ENCODE measurements at regions not wholly inside any gene's neighbourhood (a gene's known extent, or its start where the extent isn't known, plus 50 kb on each side); places are given as distances from the start of the nearest gene placed in this dataset.

DNA sequence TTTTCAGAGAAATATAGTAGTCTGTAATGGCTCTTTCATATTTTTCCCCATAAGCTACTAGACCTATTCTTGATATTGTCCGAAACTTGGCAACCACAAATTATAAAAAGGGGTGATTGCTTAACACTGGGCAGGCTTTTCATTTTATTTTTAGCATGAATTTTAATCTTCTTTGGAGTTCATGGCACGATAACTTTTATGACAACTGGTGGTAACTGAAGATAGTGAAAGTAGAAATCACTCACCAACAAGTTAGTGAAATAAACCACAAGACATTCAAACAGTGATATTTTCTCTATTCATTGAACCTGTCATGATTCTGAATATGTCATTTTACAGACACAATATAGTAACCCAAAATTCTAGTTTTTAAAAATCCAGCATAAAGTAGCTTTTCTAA is 213.9 kb downstream of the PRDM9 start:
- Histone ChIP-seq H3K36me3 (no peaks in the 10 kb centered on the region), H3K9me3 (ENCODE audit: severe bottlenecking) (no peaks in the 10 kb centered on the region), H3K4me3 (ENCODE audit: low read depth, low read length) (no peak overlapping the region), H3K27me3 (ENCODE audit: insufficient read depth, low read depth, severe bottlenecking) (no peaks in the 10 kb centered on the region), H3K27ac (no peak overlapping the region)
- DNase-seq: no peak
- TF ChIP-seq, protein P1, sequence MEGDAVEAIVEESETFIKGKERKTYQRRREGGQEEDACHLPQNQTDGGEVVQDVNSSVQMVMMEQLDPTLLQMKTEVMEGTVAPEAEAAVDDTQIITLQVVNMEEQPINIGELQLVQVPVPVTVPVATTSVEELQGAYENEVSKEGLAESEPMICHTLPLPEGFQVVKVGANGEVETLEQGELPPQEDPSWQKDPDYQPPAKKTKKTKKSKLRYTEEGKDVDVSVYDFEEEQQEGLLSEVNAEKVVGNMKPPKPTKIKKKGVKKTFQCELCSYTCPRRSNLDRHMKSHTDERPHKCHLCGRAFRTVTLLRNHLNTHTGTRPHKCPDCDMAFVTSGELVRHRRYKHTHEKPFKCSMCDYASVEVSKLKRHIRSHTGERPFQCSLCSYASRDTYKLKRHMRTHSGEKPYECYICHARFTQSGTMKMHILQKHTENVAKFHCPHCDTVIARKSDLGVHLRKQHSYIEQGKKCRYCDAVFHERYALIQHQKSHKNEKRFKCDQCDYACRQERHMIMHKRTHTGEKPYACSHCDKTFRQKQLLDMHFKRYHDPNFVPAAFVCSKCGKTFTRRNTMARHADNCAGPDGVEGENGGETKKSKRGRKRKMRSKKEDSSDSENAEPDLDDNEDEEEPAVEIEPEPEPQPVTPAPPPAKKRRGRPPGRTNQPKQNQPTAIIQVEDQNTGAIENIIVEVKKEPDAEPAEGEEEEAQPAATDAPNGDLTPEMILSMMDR (IDR thresholded peaks at IDR 0.05; ENCODE audit: low read depth, low read length): no peak

DNA sequence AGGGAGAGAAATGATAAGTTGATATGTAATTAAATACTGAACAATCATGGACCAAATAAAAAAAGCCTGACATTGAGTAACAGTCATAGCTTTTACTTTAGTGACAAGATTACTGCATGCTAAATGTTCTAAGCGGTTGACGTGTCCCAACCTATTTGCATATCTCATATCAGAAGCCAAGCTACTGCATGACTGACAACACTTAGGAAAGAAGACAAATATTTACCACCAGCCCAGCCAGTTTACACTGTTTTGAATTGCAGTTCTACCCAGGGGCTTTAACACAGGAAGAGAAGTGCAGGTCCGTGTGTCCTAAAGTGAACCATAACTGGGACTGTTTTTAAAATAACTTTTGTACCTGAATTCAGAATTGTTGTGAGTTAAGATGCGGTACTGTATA is 219.9 kb downstream of the PRDM9 start:
- no peak overlapping the region for H3K4me3 ChIP-seq (ENCODE audit: low read depth, low read length)
- no peak overlapping the region for H3K27ac ChIP-seq
- no peak for DNase-seq
- TF ChIP-seq, protein P1 (IDR thresholded peaks at IDR 0.05; ENCODE audit: low read depth, low read length): no peak
- no peaks in the 10 kb centered on the region for H3K27me3 ChIP-seq (ENCODE audit: insufficient read depth, low read depth, severe bottlenecking)
- H3K9me3 ChIP-seq (ENCODE audit: severe bottlenecking): no peaks in the 10 kb centered on the region
- H3K36me3 ChIP-seq: no peaks in the 10 kb centered on the region

DNA sequence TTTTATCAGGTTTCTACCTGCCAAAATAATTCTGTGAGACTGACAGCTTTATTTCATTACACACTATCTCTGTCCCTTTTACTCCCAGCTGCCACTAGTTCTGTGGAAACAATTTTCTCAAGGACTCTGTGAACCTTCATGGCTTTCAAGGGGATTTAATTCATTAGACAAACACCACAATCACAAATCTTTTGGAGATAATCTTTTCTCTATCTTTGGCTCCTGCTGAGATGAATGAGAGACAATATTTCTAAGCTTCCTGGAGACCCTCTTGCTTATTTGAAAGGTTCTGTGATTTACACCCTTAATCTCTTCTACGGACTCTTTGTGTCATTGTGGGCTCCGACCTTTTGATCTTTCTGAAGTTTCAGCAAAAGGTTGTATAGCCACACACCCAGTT is 222.6 kb downstream of the PRDM9 start:
- Histone ChIP-seq H3K9me3 (ENCODE audit: severe bottlenecking) (no peaks in the 10 kb centered on the region), H3K27me3 (ENCODE audit: insufficient read depth, low read depth, severe bottlenecking) (no peaks in the 10 kb centered on the region), H3K36me3 (no peaks in the 10 kb centered on the region), H3K27ac (no peak overlapping the region; the same call in 1 of the 2 replicates), H3K4me3 (ENCODE audit: low read depth, low read length) (no peak overlapping the region)
- peak; percentile 29 for DNase-seq
- TF ChIP-seq, protein P1 (IDR thresholded peaks at IDR 0.05; ENCODE audit: low read depth, low read length): no peak

DNA sequence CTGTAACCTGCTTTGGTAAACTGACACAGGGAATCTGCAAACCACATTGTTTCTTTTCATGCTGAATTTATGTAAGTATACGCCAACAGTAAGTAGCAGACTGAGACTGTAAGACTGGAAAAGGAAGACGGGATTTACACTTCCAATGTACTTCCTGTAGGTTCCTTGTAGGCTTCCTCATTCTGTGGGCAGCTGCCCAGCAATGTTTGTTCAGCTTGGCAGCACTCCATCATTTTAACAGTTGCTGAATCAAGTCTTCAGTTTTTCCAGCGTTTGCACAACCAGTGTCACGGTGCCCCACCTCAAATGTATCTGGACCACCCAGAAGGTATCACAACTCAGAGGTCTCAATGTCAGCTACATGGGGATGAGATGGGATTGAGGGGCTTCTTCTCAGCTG is 232.6 kb downstream of the PRDM9 start:
- TF ChIP-seq, protein P1 (IDR thresholded peaks at IDR 0.05; ENCODE audit: low read depth, low read length): no peak
- Histone ChIP-seq H3K27ac (no peak overlapping the region), H3K4me3 (ENCODE audit: low read depth, low read length) (no peak overlapping the region), H3K27me3 (ENCODE audit: insufficient read depth, low read depth, severe bottlenecking) (no peaks in the 10 kb centered on the region), H3K9me3 (ENCODE audit: severe bottlenecking) (no peaks in the 10 kb centered on the region), H3K36me3 (no peaks in the 10 kb centered on the region)
- no peak for DNase-seq

DNA sequence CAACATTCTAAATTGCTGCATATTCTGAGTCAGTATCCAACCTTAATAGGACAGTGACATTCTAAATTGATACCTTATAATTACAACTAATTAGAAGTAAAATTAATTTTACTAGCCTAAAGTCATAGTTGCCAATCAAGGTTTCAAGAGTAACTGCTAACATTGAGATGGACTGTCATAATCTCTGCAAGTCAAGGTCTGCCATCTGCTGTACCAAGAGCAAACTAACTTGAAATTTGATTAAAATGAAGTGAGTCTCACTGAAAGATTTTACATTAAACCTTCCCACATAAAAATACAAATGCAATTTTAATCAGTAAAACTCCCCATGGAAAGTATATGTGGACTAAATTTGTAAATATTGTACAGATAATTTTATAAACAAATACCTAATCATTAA is 235.3 kb downstream of the PRDM9 start:
- DNase-seq: no peak
- no peak overlapping the region for H3K27ac ChIP-seq
- H3K4me3 ChIP-seq (ENCODE audit: low read depth, low read length): no peak overlapping the region
- TF ChIP-seq, protein P1 (IDR thresholded peaks at IDR 0.05; ENCODE audit: low read depth, low read length): 0 out of 2 replicates have a peak, but pooled peaks have one; percentile 18
- H3K36me3 ChIP-seq: no peaks in the 10 kb centered on the region
- no peaks in the 10 kb centered on the region for H3K27me3 ChIP-seq (ENCODE audit: insufficient read depth, low read depth, severe bottlenecking)
- H3K9me3 ChIP-seq (ENCODE audit: severe bottlenecking): no peaks in the 10 kb centered on the region

DNA sequence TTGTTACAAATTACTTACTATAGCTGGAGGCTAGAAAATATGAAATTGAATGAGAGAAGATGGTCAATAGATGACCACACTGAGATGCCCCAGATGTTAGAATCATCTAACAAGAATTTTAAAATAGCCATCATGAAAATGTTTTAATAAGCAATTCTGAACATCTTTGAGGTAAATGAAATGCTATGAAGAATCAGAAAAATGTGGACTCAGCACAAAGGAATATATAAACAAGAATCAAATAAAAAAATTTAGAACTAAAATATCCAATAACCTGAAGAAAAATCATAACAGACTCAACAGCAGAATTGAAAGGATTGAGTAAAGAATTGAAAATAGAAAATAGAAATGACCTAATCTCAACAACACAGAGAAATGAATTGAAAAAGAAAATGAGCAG is 248.5 kb downstream of the PRDM9 start:
- TF ChIP-seq, protein P1 (IDR thresholded peaks at IDR 0.05; ENCODE audit: low read depth, low read length): no peak

More for the DNA sequence above, 248.5 kb downstream of the PRDM9 start:
- no peak for DNase-seq
- no peak overlapping the region for H3K4me3 ChIP-seq (ENCODE audit: low read depth, low read length)
- peaks cover 2% of the 10 kb centered on the region for H3K9me3 ChIP-seq (ENCODE audit: severe bottlenecking)
- no peaks in the 10 kb centered on the region for H3K27me3 ChIP-seq (ENCODE audit: insufficient read depth, low read depth, severe bottlenecking)
- no peaks in the 10 kb centered on the region for H3K36me3 ChIP-seq
- no peak overlapping the region for H3K27ac ChIP-seq

Data from WERI-Rb-1 (cell line).